Stimulated activated CD4-positive, alpha-beta T cell treated with anti-CD3 and anti-CD28 coated beads, Interleukin-12 subunit alpha, Interleukin-12 subunit beta, amount 100 ng/mL, for 4 hours (primary cell): ENCODE measurements at regions not wholly inside any gene's neighbourhood (a gene's known extent, or its start where the extent isn't known, plus 50 kb on each side); places are given as distances from the start of the nearest gene placed in this dataset.
A peak's percentile ranks its signal among the peaks of the same experiment; 100 is the strongest.

Experiments used
- DNase-seq: peaks from one replicate; pipeline ENCODE4 v3.0.0-alpha.2; 2020

- DNase-seq: peak; percentile 68
Measured at GRCh38 chr9:135412315-135413085, 67.1 kb upstream of the PPP1R26 start.

DNA sequence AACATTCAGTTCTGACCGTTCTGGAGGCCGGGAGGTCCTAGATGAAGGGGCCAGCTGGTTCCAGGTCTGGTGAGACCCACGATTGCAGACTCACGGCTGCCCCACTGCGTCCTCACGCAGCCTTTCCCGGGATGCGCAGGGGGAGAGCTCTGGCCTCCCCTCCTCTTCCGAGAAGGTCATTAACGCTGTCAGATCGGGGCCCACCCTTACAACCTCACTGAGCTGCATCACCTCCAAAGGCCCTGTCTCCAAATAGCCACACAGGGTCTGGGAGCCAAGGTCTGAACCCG is 66.6 kb upstream of the PPP1R26 start:
- DNase-seq: no peak

DNA sequence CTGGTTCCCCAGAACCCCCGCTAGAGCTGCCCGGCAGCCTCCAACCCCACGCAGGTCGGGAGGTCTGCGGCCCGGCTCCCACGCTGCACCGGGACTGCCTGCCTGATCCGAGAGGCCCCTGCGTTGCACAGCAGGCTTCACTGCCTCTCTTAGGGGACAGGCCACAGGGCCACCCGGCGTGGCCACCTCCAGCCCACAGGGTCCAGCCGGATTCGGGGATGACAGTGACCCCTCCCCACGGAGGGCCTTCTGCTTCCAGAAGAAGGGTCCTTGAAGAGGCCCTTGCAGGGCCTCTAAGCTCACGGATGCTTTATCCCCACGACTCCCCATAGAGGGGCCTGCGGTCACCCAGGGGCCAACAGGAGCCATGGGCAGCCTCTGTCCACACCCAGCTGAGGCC is 66.1 kb upstream of the PPP1R26 start:
- no peak for DNase-seq

GRCh38 chr9:135414293-135414692 is 65.3 kb upstream of the PPP1R26 start:
- DNase-seq: no peak

DNA sequence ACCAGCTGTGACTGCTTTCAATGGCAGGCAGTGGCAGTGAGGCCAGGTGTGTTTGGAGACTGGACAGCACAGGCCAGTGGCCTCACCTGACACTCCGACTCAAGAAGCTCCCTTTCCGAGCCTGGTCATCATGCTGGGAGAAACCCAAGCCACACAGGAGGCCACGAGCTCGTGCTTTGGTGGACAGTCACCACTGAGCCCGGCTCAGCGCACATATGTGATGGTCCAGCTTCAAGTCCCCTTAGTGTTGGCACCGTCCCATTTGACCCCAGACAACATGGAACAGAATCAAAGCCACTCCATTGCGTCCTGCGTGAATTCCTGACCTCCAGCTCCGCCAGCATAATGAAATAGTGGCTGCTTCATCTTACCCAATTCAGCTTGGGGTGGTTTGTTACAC is 64.0 kb upstream of the PPP1R26 start:
- no peak for DNase-seq

- no peak for DNase-seq
Measured at GRCh38 chr9:135416664-135417290, 62.8 kb upstream of the PPP1R26 start.

GRCh38 chr9:135418161-135418560 is 61.4 kb upstream of the PPP1R26 start:
- no peak for DNase-seq

DNA sequence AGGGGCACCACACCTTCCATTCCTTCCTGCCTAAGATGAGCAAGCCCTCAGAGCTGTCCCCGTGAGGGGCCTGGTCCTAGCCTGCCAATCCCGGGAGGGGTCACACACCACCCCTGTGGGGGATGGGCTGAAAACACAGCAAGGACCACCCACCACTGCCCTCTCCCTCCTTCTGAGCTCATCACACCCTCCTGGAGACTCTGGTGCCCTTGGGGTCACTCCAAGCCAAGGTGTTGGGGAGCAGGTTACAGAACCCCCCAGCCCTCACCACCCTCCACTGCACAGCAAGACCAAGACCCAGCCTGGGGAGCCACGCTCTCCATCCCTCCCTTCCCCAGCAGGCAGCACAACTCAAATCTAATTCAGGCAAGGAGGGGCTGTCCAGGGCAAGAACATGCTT is 60.5 kb upstream of the PPP1R26 start:
- DNase-seq: no peak

GRCh38 chr9:135422341-135422944 is 57.1 kb upstream of the PPP1R26 start:
- DNase-seq: no peak

- DNase-seq: no peak
Measured at GRCh38 chr9:135423725-135424124, 55.9 kb upstream of the PPP1R26 start.
